A673 (cell line): ENCODE measurements at regions not wholly inside any gene's neighbourhood (a gene's known extent, or its start where the extent isn't known, plus 50 kb on each side); places are given as distances from the start of the nearest gene placed in this dataset.

Experiments used
- BruUV-seq: library from RNA; stranded (reverse); fragments of 400-500 nt; replicated peaks from 2 replicates; lab custom pipeline; 2021; lab: Mats Ljungman, UMichigan
- CTCF ChIA-PET: fragments of 300-600 bp; sonication (Branson Sonifier 250); formaldehyde crosslinking; loops from one replicate; lab custom pipeline; 2022; ENCODE audit warnings: antibody characterized with exemption; lab: Charles Lee
- POLR2A ChIA-PET: fragments of 300-600 bp; sonication (Branson Sonifier 250); formaldehyde crosslinking; loops from one replicate; lab custom pipeline; 2022; ENCODE audit warnings: antibody characterized with exemption; ENCODE audit not compliant: low non-redundant PET; lab: Charles Lee
- DNase-seq: peaks from one replicate; pipeline ENCODE4 v3.0.0-alpha.2; 2015; ENCODE audit warnings: low spot score
- H3K27ac ChIP-seq: fragments of 200-600 bp; sonication (generic); 2 replicates; pipeline ENCODE4 v1.5.1; 2016; ENCODE audit warnings: mixed run types, low read depth, mild to moderate bottlenecking, mixed read lengths, antibody characterized with exemption, low read length; ENCODE audit not compliant: poor library complexity, severe bottlenecking
- H3K27me3 ChIP-seq: fragments of 200-600 bp; sonication (generic); replicated peaks from 2 replicates; pipeline ENCODE4 v1.6.1; 2017; ENCODE audit warnings: mixed run types, low read depth, mild to moderate bottlenecking, mixed read lengths, antibody characterized with exemption, low read length; ENCODE audit not compliant: insufficient read depth, poor library complexity
- H3K36me3 ChIP-seq: fragments of 200-600 bp; sonication (generic); 2 replicates; pipeline ENCODE4 v1.6.1; 2016; ENCODE audit warnings: mixed run types, mild to moderate bottlenecking, mixed read lengths, antibody characterized with exemption, low read length; ENCODE audit not compliant: insufficient read depth, poor library complexity, severe bottlenecking
- H3K4me1 ChIP-seq: fragments of 200-600 bp; sonication (generic); 2 replicates; pipeline ENCODE4 v1.6.1; 2017; ENCODE audit warnings: mixed run types, mild to moderate bottlenecking, mixed read lengths, antibody characterized with exemption, low read length; ENCODE audit not compliant: insufficient read depth, poor library complexity, severe bottlenecking
- H3K4me3 ChIP-seq: fragments of 200-600 bp; sonication (generic); 2 replicates; pipeline ENCODE4 v1.5.1; 2016; ENCODE audit warnings: low read depth, mixed run types, mild to moderate bottlenecking, mixed read lengths, low read length; ENCODE audit not compliant: poor library complexity, severe bottlenecking
- H3K9me3 ChIP-seq: fragments of 200-600 bp; sonication (generic); 2 replicates; pipeline ENCODE4 v1.6.1; 2016; ENCODE audit warnings: mixed run types, low read depth, mild to moderate bottlenecking, mixed read lengths, antibody characterized with exemption, low read length; ENCODE audit not compliant: poor library complexity, severe bottlenecking
- CTCF ChIP-seq: fragments of 300-800, 200-600 bp; sonication (generic); conservative IDR thresholded peaks from 2 replicates; pipeline ENCODE4 v1.5.1; 2017; ENCODE audit warnings: low read depth, mild to moderate bottlenecking, antibody characterized with exemption, low read length, moderate library complexity, mixed read lengths
- EZH2 ChIP-seq: fragments of 200-600 bp; sonication (generic); IDR thresholded peaks from 2 replicates; pipeline ENCODE4 v1.6.1; 2017; ENCODE audit warnings: borderline replicate concordance, low read depth, mild to moderate bottlenecking, mixed read lengths, antibody characterized with exemption, low read length; ENCODE audit not compliant: poor library complexity, severe bottlenecking
- intact Hi-C: fragments of 100-400 bp; cut with micrococcal nuclease; formaldehyde crosslinking; loops from one replicate; pipeline ENCODE4 v1.10.0; 2022; ENCODE audit not compliant: unreplicated experiment

GRCh38 chr1:5456090-5456811 lies 536.0 kb downstream of the NPHP4 start:
- ChIA-PET POLR2A (no interaction called here), CTCF (no interaction called here)
- Histone ChIP-seq H3K36me3 (no peaks in the 10 kb centered on the region), H3K27me3 (peaks cover 42% of the 10 kb centered on the region), H3K4me3 (no peak overlapping the region), H3K9me3 (no peaks in the 10 kb centered on the region), H3K27ac (no peak overlapping the region), H3K4me1 (no peaks in the 10 kb centered on the region)
- DNase-seq, result no peak
- BruUV-seq, result no TSS peak
- intact Hi-C loops, result no loop called here
- TF ChIP-seq CTCF, result no peak
- TF ChIP-seq EZH2, result no peak

GRCh38 chr1:5455651-5456050 lies 536.6 kb downstream of the NPHP4 start:
- ChIA-PET CTCF (no interaction called here), POLR2A (no interaction called here)
- intact Hi-C loops, result no loop called here
- BruUV-seq, result no TSS peak
- no peak for TF ChIP-seq EZH2
- no peaks in the 10 kb centered on the region for H3K9me3 ChIP-seq
- H3K36me3 ChIP-seq, result no peaks in the 10 kb centered on the region
- no peak for DNase-seq
- H3K27me3 ChIP-seq, result peaks cover 48% of the 10 kb centered on the region
- no peaks in the 10 kb centered on the region for H3K4me1 ChIP-seq
- no peak overlapping the region for H3K4me3 ChIP-seq
- no peak overlapping the region for H3K27ac ChIP-seq

- ChIA-PET POLR2A (no interaction called here), CTCF (no interaction called here)
- no TSS peak for BruUV-seq
- Histone ChIP-seq H3K36me3 (no peaks in the 10 kb centered on the region), H3K27ac (no peak overlapping the region), H3K4me1 (no peaks in the 10 kb centered on the region), H3K9me3 (no peaks in the 10 kb centered on the region), H3K4me3 (no peak overlapping the region), H3K27me3 (peaks cover 54% of the 10 kb centered on the region)
- no peak for DNase-seq
- TF ChIP-seq EZH2, result no peak
- no peak for TF ChIP-seq CTCF
- intact Hi-C loops, result no loop called here
Measured at GRCh38 chr1:5455056-5455455, 537.2 kb downstream of the NPHP4 start.

GRCh38 chr1:5453347-5453746 lies 538.9 kb downstream of the NPHP4 start:
- H3K4me3 ChIP-seq, result no peak overlapping the region
- no peaks in the 10 kb centered on the region for H3K36me3 ChIP-seq
- H3K4me1 ChIP-seq, result no peaks in the 10 kb centered on the region
- CTCF ChIA-PET, result no interaction called here
- TF ChIP-seq CTCF (no peak), EZH2 (no peak)
- BruUV-seq, result no TSS peak
- intact Hi-C loops, result no loop called here
- H3K27me3 ChIP-seq, result peaks cover 65% of the 10 kb centered on the region
- DNase-seq, result no peak
- POLR2A ChIA-PET, result no interaction called here
- no peak overlapping the region for H3K27ac ChIP-seq
- H3K9me3 ChIP-seq, result no peaks in the 10 kb centered on the region
